Stimulated activated naive CD4-positive, alpha-beta T cell treated with Interleukin-2 at 50 U/mL for 16 hours (primary cell): ENCODE measurements at regions not wholly inside any gene's neighbourhood (a gene's known extent, or its start where the extent isn't known, plus 50 kb on each side); places are given as distances from the start of the nearest gene placed in this dataset.
"Not testable (repeated sequence)": the region's sequence is repeated elsewhere in the genome, so short reads cannot be mapped to it uniquely, and the experiment has no call there.

ENCODE experiments used
- DNase-seq: peaks from one replicate; lab custom pipeline; 2025; lab: John Stamatoyannopoulos, UW

DNA sequence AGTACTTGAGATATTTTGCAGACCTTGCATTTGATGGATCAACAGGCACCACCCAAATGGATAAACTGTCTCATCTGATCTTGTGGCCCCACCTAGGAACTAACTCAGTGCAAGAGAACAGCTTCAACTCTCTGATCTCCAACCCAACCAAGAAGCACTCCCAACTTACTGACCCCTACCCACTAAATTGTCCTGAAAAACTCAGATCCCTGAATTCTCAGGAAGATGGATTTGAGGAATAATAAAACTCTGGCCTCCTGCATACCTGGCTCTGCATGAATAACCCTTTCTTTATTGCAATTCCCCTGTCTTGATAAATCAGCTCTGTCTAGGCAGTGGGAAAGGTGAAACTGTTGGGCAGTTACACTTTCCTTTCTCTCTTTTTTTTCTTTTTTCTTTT, 247.9 kb downstream of the ZPLD1 start:
- DNase-seq, result no peak

DNA sequence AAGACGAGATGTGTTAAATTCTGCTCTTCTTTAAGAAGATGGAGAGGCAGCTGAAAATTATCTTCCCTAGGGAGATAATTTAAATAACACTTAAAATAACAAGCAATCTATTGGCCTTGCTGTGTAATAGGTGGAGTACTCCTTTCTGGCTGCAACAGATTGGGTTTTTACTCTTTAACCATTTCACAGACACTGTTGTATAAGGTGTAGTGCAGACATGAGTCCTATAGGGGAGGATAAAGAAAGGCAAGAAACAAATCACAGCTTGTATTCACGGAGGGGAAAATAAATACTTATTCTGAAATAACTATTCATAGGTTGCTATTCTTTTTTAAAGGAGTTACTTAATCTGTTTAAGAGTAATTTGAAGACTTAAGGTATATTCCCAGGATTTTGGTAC, 252.0 kb downstream of the ZPLD1 start:
- DNase-seq, result no peak

DNA sequence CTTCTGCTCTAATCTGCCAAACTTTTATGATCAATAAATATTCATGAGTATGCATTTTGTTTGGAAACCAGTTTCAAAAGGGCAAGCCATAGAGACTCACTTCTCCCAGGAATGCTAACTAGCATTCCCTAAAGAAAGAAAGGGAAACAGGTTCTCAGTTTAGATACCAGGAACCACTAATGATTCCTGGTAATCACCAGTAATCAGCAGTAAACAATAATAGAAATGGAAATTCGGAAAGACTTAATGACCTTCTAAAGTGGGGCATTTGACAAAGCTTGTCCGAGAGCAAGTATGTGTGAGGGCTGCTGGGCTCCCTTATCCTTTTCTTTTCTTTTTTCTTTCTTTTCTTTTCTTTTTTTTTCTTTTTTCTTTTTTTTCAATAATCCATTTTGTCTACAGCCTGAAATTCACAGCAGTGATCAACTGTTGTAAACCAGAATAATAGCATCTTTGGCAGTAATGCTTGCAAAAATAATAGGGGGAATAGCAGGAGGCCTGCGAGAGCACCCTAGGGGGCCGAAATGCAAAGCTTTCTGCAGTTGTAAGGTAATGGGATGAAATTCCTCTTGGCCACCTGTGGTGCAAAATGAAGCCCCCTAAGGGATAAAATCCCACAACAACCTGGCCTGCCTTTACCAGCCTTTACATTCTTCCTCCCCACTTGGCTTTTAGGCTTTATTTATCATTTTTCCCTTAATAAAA, 253.2 kb downstream of the ZPLD1 start:
- no peak for DNase-seq

DNA sequence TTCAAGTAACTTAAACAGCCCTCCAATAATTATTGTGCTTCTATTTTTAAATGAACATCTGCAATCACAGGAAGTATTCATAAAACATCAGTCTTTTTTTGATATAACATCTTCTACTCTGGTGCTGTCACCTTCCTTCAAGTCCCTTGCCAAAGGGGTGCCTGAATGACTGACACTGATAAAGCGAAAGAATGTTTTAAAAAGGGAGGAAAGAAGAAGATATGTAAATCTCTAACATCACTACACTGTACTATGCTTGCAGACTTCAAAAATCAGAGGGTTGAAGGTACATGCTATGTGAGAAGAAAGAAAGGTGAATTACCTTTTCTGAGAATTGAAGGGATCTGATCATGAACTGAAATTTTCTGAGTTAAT, 253.7 kb downstream of the ZPLD1 start:
- DNase-seq, result no peak

DNA sequence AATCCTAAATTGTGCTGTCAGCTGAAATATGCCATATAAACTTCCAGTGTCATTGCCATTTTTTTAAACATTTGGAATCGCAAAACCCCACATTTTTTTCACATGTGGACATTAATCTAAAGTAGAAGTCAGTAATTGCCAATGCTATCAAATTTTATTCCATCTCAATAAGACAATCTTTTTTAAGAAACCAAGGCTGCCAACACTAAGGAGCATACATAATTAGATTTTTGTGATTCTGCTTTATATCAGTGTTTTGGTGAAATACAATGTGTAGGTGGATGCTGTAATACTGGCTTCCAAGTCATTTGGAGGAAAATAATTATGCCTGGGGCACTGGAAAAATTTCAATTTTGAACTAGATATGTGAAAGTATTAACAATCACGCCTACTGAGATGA, 256.7 kb downstream of the ZPLD1 start:
- DNase-seq, result no peak

DNA sequence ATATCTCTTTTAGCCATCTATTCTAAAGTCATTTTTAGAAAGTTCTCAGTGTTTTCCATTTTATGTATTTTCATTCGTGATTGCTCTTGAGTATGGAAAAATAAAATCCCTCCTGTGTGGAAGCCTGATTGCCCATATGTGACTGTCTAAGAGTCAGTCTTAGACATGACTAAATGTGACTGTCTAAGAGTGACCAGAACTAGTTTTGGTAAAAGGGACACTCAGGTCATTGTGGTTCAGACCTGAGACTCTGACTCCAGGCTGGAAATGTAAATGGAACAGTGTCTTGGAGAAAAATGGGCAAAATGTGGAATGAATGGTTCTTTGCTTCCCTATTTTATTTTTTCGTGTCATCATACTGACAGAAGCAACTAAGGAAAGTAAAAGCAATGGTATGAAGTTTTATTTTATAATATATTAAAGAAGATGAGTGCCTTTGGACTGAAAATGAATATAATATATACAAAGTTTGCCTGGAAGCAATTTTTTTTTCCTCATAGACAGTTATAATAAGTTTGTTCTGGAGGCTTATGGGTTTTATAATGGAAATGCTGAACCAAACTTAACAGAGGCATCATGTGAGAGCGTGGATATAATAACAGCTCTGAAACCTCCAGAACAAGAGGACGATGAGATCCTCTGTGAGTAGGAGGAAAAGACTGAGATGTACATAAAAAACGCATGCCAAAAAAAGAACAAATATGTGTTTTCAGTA, 264.4 kb downstream of the ZPLD1 start:
- DNase-seq, result no peak

DNA sequence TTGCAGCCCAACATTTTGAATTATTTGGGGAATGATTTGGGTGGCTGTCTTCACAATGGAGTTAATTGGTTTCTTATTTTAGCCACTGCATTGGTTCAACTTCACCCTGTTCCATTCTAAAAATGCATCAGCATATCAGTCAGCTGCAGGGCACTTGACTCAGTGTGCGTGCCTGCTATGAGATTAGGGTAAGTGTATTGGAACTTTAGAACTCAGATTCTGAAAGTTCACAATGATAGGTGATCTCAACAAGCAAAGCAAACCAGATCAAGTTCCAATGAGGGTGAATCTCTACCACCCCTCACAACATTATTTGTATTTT, 265.0 kb downstream of the ZPLD1 start:
- DNase-seq, result no peak

DNA sequence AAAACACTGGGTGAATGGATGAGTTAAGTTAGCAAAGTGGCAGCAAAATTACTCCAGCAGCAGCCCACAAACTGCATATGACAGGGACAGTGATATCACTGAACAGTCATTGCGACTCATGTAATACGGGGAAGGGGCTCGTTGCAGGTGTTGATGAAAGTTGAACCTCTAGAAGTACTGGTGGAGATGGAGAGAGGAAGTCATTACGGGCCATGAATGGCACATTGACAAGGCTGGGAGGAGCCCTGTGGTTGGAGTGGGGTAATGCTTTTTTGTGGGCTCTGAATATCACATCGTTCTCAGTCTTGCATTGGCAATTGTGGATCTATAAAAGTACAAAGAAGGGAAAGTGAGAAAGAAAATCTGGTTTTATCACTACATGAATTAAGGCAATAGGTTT, 278.1 kb downstream of the ZPLD1 start:
- no peak for DNase-seq

DNA sequence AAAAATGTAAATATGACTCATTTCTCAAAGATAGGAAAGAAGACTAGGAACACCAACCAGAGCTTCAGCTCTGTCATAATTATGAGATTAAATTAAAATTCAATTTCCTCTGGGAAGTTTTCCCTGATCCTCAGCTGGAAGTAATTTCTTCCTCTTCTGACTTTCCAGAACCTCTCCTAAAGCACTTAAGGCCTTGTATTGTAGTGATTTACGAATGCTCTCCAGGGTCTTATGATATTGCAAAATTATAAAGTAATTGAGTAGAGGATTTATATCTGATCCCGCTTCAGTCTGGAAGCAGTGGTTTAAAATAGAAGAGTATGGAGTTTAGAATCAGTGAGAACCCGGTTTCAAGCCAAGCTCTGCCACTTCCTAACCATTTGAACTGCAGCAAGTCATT, 279.8 kb downstream of the ZPLD1 start:
- no peak for DNase-seq

DNA sequence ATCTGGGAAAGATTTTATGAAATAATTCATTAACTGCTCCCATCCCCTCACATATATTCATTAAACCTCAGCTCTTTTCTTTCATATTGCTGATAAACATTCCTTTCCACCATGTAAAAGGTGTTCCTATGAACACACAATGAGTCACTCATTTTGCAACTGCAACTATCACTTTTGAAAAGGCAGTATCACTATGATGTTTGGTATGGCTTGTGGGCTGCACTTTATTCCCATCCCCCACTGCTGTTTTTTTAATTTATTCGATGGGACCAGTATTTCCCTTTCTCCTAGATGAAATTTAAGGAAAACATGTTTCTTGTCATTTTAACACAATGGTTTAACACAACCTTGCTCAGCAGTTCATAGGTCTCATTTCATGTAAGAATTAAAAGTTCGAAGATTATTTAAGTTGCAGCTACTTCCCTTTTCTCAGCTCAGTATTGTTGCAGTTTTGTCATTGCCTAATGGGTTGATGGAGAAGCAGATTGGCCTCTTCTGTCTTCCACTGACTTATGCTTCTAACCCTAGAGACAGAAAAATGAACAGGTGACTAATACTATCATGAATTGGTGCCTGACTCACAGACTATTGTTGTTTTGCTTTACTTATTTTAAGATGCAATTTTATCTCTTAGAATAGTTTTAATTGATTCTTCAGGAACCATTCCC, 280.3 kb downstream of the ZPLD1 start:
- no peak for DNase-seq

DNA sequence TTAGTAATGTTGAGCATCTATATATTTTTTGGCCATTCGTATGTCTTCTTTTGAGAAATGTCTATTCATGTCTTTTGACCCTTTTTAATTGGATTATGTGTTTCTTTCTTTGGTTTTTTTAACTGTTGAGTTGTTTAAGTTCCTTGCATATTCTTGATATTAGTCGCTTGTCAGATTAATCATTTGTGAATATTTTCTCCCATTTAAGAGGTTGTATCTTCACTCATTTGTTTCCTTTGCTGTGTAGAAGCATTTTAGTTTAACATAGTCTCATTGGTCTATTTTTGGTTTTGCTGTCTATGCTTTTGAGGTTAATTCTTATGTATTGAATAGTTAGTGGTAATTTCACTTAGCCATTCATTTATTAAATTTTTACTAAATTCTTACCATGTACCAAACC, 283.8 kb downstream of the ZPLD1 start:
- no peak for DNase-seq

DNA sequence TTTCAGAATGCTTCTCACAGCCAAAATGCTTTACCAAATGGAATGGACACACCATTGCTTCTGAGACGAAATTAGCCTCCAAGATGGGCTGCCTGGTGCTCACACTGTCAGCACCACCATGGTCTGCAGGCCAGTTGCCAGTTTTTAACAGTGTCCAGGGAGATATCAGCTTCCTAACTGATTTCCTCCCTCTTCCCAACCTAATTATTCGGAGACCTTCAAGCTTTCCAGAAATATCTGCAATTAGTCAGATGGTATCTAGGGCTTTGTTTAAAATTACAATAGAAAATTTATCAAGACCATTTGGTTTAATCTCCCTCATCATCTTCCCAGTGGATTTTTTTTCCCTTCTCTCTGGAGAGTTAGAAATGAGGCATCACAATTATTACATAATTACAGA, 287.5 kb downstream of the ZPLD1 start:
- DNase-seq, result no peak

DNA sequence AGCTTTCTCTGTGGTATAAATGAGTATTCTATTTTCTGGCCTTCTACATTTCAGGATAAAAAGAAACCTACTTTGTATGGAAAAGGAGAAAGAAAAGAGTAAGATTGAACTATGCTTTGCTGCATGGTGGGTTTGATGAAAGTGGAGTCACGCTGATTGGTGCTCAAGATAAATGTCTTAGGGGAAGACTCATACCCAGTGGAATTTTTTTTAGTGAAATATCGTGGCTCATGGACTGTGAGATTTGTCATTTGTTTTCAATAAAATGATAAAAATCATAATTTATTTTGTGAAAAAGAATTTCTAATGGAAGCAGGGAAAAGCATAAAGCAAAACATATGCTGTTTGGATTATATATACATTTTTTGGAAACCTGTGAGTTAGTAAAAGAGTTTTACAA, 292.5 kb downstream of the ZPLD1 start:
- DNase-seq, result no peak

DNA sequence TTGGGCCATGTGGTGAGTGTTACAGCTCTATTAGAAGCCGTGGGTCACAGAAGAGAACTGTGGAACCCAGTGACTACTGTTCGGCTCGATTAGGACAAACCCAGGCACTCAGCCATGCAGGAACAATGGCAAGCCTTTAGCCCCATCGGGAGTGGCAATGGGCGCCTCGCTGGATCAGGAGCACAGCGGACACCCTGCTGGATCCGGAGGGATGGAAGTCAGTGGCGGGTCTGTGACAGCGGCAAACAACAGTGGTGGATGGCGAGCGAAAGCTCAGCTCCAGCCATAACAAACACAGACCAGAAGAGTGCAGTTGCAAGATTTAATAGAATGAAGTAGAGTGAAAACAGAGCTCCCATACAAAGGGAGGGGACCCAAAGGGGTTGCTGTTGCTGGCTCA, 297.8 kb downstream of the ZPLD1 start:
- not testable (repeated sequence) for DNase-seq

DNA sequence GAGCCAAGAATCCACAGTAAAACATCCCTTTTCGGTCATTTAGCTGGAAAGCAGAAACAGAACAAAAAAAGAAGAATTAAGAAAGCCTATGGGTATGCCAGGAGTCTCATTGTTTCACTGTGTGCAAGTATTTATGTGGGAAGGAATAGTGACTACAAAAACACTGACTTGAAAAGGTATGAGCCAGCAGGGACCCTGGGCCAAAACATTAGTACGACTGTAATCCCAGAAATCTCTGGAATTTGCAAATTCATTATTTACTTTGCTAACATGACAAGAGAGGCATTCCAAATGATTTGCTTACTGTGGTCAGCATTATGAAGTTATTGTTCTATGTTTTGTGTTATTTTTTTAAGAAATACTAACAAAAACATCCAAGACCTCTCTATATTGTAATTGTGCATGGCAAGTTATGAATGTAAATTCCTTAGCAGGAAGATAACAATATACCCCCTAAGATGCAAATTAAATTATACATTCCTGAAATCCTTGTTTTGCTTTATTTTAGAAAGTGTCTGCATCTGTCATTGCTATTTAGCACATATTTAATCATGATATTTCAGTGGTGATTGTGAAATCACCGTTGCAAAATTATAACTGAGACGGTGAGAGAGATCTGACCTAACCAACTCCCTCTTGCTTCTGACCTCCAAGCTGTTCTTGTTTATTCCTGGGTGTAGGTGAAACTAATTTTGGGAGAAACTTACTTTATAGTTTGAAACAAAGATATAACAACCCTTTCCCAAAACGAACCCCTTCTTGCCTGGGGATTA, 299.2 kb downstream of the ZPLD1 start:
- DNase-seq, result no peak

DNA sequence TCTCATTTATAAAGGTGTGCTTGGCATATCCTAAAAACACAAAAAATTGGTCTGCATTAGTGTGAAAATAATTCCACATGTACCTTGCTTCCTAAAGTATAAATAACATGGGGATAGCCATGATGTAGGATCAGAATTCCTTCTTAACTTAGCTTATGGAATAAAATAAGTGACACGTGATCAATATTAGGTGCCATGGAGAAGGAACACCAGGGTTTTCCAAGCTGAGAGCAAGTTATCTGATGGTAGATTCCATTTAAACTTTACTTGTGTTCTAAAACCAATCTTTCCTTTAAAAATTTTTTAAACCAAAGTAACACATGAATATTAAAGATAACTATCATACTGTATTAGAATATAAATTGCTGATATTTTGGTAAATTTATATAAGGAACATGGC, 300.5 kb downstream of the ZPLD1 start:
- DNase-seq, result no peak

DNA sequence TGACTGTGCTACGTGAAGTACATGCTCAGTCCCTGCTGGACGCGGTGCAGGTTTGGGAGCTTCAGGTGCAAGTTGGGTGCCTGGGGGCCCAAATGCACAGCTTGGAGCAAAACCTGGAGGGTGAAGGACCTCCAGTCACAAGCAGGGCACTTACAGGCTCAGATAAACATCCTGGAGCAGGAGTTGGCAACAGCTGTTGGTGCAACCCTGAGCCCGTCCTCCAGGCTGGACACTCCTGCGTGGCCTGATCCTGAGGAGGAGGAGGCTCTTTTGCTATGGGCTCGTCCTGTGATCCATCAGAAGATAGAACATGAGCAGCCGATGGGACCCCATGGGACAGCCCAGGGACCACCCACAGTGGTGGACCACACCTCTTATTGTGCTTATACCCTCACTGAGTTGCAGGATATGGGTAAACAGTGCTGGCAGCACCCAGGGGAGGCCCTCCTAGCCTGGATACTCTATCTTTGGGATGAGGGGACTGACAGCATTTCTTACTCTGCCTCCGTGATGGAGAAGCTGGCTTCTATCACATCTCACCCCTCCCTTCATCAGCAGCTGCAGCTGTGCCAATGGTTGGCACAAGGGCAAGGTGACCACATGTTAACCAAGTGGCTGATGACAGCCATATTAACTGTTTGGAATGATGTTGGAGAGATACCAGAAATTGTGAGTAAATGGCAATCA, 301.6 kb downstream of the ZPLD1 start:
- DNase-seq, result no peak

DNA sequence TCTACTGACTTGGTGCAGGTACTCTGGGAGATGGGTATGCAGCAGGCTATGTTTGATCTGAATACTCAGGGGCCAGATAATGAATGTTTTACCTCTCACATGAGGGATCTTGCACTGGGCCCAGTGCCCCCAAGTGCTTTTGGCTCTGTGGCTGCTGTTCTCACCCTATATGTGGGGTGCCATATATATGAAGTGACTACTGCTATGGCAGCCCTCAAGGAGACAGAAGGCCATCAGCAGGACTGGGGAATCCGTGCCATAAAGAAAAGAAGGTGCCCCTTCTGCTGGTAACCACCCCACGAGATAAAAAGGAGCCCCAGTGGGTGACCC, 302.1 kb downstream of the ZPLD1 start:
- no peak for DNase-seq

DNA sequence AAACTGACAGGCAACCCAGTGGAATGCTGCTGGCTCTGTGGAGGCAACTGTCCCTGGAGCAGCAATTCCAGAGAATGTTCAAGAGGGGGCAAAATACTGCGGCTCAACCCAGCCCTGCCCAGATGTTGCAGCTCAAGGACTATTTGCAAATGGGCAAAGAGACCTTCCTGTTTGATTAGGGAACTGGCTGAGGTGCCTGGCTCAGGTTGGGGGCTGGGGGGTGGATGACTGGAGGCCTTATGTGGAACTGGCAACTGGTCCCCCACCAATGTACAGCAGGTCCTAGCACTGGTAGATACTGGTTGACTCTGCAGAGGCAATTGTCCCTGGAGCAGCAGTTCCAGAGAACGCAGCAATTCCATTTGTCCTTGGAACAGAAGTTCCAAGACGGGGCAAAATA, 302.5 kb downstream of the ZPLD1 start:
- no peak for DNase-seq

DNA sequence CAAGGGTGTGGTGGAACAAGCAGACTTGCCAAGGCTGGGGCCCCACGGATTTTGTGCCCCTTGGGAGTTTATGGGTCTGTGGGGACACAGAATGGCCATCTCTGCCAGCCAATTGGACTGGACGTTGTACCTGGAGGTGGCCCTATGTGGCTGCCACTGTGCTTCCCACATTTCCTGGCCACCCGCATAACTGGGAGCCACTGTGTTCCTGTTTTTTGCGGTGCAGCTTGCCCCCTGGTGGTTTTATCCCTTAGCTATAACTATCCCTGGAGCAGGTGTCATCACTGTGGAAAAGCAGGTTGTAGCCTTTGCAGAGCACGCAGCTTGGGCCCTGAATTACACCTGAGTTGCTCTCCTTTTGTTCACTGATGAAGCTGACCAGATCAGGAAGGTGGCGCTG, 306.3 kb downstream of the ZPLD1 start:
- DNase-seq, result no peak

DNA sequence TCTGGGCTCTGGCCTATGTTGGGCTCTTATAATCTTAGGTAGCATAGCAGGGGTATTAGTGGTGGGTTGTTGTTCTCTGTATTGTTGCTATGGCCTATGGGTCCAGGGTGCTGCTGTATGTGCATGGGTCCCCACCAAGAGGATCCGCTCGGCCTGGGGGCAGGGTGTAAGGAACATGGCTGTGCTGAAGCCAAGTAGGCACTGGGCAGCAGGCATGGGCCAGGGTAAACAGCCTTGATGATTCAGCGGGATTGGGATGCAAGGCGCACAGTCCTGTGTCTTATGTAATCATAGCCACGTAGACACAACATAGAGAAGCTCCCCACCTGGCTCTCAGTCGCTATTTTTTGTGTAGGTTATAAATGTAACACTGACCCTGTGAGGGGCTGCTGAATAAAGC, 306.9 kb downstream of the ZPLD1 start:
- no peak for DNase-seq

DNA sequence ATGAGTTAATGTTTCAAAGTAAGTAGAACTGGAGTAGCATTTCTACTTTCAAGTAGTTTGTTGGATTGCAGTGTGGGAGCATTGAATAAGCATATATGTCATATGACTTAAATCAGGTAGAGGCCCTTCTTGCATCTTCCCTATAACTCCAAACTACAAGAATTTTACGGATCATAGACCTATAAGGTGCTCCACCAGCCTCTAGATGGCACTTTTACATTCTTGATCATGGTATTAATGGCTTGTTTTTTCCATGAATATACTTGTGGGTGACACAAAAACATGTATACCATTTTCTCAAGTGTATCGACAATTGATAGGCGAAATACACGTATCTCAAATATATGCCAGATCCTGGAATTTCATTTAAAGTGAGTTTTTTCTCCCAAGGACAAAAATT, 311.1 kb downstream of the ZPLD1 start:
- no peak for DNase-seq

DNA sequence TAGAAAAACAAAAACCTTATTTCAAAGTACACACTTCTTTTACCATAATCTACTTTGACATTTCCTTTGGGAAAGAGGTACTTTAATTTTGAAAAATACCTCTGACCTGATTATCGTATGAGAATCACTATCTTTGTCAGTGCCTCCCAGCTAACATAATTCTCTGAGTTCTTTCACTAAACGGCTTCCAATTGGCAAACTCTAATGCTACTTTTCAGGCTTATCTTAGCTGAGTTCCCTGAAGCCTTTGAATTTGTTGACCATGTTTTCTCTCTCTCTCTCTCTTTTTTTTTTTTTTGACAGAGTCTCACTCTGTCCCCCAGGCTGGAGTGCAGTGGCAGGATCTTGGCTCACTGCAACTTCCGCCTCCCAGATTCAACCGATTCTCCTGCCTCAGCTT, 312.8 kb downstream of the ZPLD1 start:
- no peak for DNase-seq
